IMR-90 (cell line): ENCODE measurements at regions not wholly inside any gene's neighbourhood (a gene's known extent, or its start where the extent isn't known, plus 50 kb on each side); places are given as distances from the start of the nearest gene placed in this dataset.

Experiments
- ATAC-seq: fragments of 200-7000 bp; cut with Tn5 transposase; 2 replicates; pipeline ENCODE4 v1.9.1; 2020; ENCODE audit warnings: low read depth, mild to moderate bottlenecking, moderate library complexity
- BruUV-seq: library from RNA; stranded (reverse); fragments of 400-500 nt; replicated peaks from 2 replicates; lab custom pipeline; 2021; lab: Mats Ljungman, UMichigan
- CTCF ChIA-PET: fragments of 300-600 bp; formaldehyde crosslinking; extraction: SDS; loops from one replicate; lab custom pipeline; 2021; ENCODE audit warnings: antibody characterized with exemption; lab: Yijun Ruan, JAX
- POLR2A ChIA-PET: fragments of 300-600 bp; sonication (Branson Sonifier 250); formaldehyde crosslinking; loops from one replicate; lab custom pipeline; 2022; ENCODE audit warnings: antibody characterized with exemption; ENCODE audit not compliant: unreplicated experiment; lab: Charles Lee
- DNase-seq: peaks from one replicate; pipeline ENCODE4 v3.0.0; 2013
- H2AFZ ChIP-seq: replicated peaks from 2 replicates; pipeline ENCODE3; 2013; ENCODE audit warnings: low read length, mild to moderate bottlenecking; ENCODE audit not compliant: poor library complexity
- H2AK5ac ChIP-seq: 2 replicates; pipeline ENCODE4 v1.6.1; 2013; ENCODE audit warnings: low read depth, low read length, inconsistent platforms
- H2AK9ac ChIP-seq: replicated peaks from 2 replicates; pipeline ENCODE3; 2013; ENCODE audit warnings: mild to moderate bottlenecking, low read depth, low read length, moderate library complexity; ENCODE audit not compliant: poor library complexity
- H2BK120ac ChIP-seq: 2 replicates; pipeline ENCODE4 v1.6.1; 2013; ENCODE audit warnings: low read depth, low read length, inconsistent platforms
- H2BK15ac ChIP-seq: 3 replicates; pipeline ENCODE4 v1.6.1; 2013; ENCODE audit warnings: low read depth, low read length, inconsistent platforms
- H2BK20ac ChIP-seq: 2 replicates; pipeline ENCODE4 v1.6.1; 2013; ENCODE audit warnings: low read depth, mild to moderate bottlenecking, inconsistent platforms, low read length, moderate library complexity
- H2BK5ac ChIP-seq: 2 replicates; pipeline ENCODE4 v1.6.1; 2013; ENCODE audit warnings: mild to moderate bottlenecking, low read depth, low read length, inconsistent platforms; ENCODE audit not compliant: poor library complexity, severe bottlenecking
- H3K14ac ChIP-seq: replicated peaks from 2 replicates; pipeline ENCODE4 v1.6.1; 2013; ENCODE audit warnings: low read depth, low read length, inconsistent platforms
- H3K18ac ChIP-seq: 2 replicates; pipeline ENCODE4 v1.6.1; 2013; ENCODE audit warnings: low read depth, low read length, control low read depth
- H3K23ac ChIP-seq: 2 replicates; pipeline ENCODE4 v1.6.1; 2013; ENCODE audit warnings: low read depth, low read length, inconsistent platforms
- H3K27ac ChIP-seq: 2 replicates; pipeline ENCODE4 v1.5.1; 2013; ENCODE audit warnings: mild to moderate bottlenecking, control low read depth, low read length; ENCODE audit not compliant: insufficient read depth
- H3K27me3 ChIP-seq: 2 replicates; pipeline ENCODE4 v1.6.1; 2013; ENCODE audit warnings: low read length; ENCODE audit not compliant: control insufficient read depth, insufficient read depth
- H3K36me3 ChIP-seq: 2 replicates; pipeline ENCODE4 v1.6.1; 2013; ENCODE audit warnings: low read length, mixed read lengths; ENCODE audit not compliant: control insufficient read depth, insufficient read depth
- H3K4ac ChIP-seq: 2 replicates; pipeline ENCODE4 v1.6.1; 2013; ENCODE audit warnings: low read depth, low read length, inconsistent platforms
- H3K4me1 ChIP-seq: 2 replicates; pipeline ENCODE4 v1.6.1; 2013; ENCODE audit warnings: low read length, mixed read lengths; ENCODE audit not compliant: control insufficient read depth, insufficient read depth
- H3K4me2 ChIP-seq: 2 replicates; pipeline ENCODE4 v1.6.1; 2013; ENCODE audit warnings: low read depth, mild to moderate bottlenecking, control low read depth, low read length, moderate library complexity
- H3K4me3 ChIP-seq: 2 replicates; pipeline ENCODE4 v1.5.1; 2013; ENCODE audit warnings: low read depth, mild to moderate bottlenecking, control low read depth, low read length, moderate library complexity; ENCODE audit not compliant: insufficient read depth
- H3K56ac ChIP-seq: 2 replicates; pipeline ENCODE4 v1.6.1; 2013; ENCODE audit warnings: low read length, inconsistent platforms; ENCODE audit not compliant: insufficient read depth; ENCODE audit errors: extremely low read depth
- H3K79me1 ChIP-seq, 2 experiments: 2 replicates each; pipeline ENCODE4 v1.6.1; 2013; ENCODE audit warnings: low read length in 2 of 2, inconsistent platforms in 1 of 2, low read depth in 1 of 2
- H3K9ac ChIP-seq: 2 replicates; pipeline ENCODE4 v1.6.1; 2013; ENCODE audit warnings: low read depth, low read length, control low read depth
- H3K9me1 ChIP-seq: 2 replicates; pipeline ENCODE4 v1.6.1; 2013; ENCODE audit warnings: low read length, inconsistent platforms; ENCODE audit not compliant: insufficient read depth
- H3K9me3 ChIP-seq: 2 replicates; pipeline ENCODE4 v1.6.1; 2013; ENCODE audit warnings: low read length; ENCODE audit not compliant: control insufficient read depth, insufficient read depth
- H4K20me1 ChIP-seq: 2 replicates; pipeline ENCODE4 v1.6.1; 2013; ENCODE audit warnings: low read length, inconsistent platforms; ENCODE audit not compliant: insufficient read depth
- H4K5ac ChIP-seq: 2 replicates; pipeline ENCODE4 v1.6.1; 2013; ENCODE audit warnings: mild to moderate bottlenecking, low read depth, low read length, control low read depth
- H4K8ac ChIP-seq, 2 experiments: 2 replicates each; pipeline ENCODE4 v1.6.1; 2013; ENCODE audit warnings: low read depth in 2 of 2, low read length in 2 of 2, control low read depth in 1 of 2, inconsistent platforms in 1 of 2
- H4K91ac ChIP-seq: 2 replicates; pipeline ENCODE4 v1.6.1; 2013; ENCODE audit warnings: low read depth, low read length, inconsistent platforms; ENCODE audit not compliant: insufficient read depth
- BHLHE40 ChIP-seq: fragments of 150-350 bp; IDR thresholded peaks from 2 replicates; pipeline ENCODE4 v1.6.1; 2016; ENCODE audit warnings: mild to moderate bottlenecking, low read depth, low read length
- CTCF ChIP-seq: conservative IDR thresholded peaks from 2 replicates; pipeline ENCODE4 v1.5.1; 2012; ENCODE audit warnings: mild to moderate bottlenecking, low read depth, low read length, improper control_type of control experiment
- ELK1 ChIP-seq: fragments of 150-350 bp; IDR thresholded peaks from 2 replicates; pipeline ENCODE4 v1.6.1; 2016; ENCODE audit warnings: low read depth, mild to moderate bottlenecking, low read length, moderate library complexity, borderline replicate concordance
- MAFK ChIP-seq: IDR thresholded peaks from 2 replicates; pipeline ENCODE4 v1.6.1; 2012; ENCODE audit warnings: low read depth, low read length, improper control_type of control experiment
- WGBS, 2 experiments: methylation state at CpG; one replicate each; pipeline versions ENCODE4 v1.1.5 to v1.1.7; 2013; ENCODE audit warnings: missing lambda C conversion rate in 2 of 2; ENCODE audit not compliant: insufficient read length in 1 of 2; ENCODE audit errors: extremely low coverage in 2 of 2; 5-methylcytosine and 5-hydroxymethylcytosine counted together
- dilution Hi-C: fragments of 300-500 bp; cut with HindIII; formaldehyde crosslinking; loops from one replicate; pipeline ENCODE4 v1.14.3; 2018; ENCODE audit warnings: low sequenced_read_pairs; ENCODE audit not compliant: unreplicated experiment
- in situ Hi-C: fragments of 300-500 bp; cut with MboI; formaldehyde crosslinking; loops from 3 replicates; pipeline ENCODE4 v1.14.3; 2019; ENCODE audit warnings: low sequenced_read_pairs, inconsistent platforms, mixed read lengths
- intact Hi-C: fragments of 100-400 bp; cut with micrococcal nuclease; formaldehyde crosslinking; loops from 2 replicates; pipeline ENCODE4 v1.10.0; 2022

GRCh38 chr3:28124882-28125281, 116.5 kb upstream of the CMC1 start:
- ChIA-PET POLR2A (no interaction called here), CTCF (no interaction called here)
- no peak overlapping the region for H3K27ac ChIP-seq
- in situ Hi-C loops = no loop called here
- no peak overlapping the region for H3K4me2 ChIP-seq
- no peaks in the 10 kb centered on the region for H4K20me1 ChIP-seq
- ATAC-seq (no peak), DNase-seq (no peak)
- H2AK5ac ChIP-seq = no peak overlapping the region
- H2BK15ac ChIP-seq = no peak overlapping the region
- no peaks in the 10 kb centered on the region for H3K9me1 ChIP-seq
- no peak overlapping the region for H2BK5ac ChIP-seq
- no peak overlapping the region for H3K56ac ChIP-seq
- no peak overlapping the region for H3K9ac ChIP-seq
- H3K4me1 ChIP-seq = no peaks in the 10 kb centered on the region
- no peak overlapping the region for H3K18ac ChIP-seq
- no peak overlapping the region for H3K23ac ChIP-seq
- H2AFZ ChIP-seq = no peak overlapping the region
- H2BK120ac ChIP-seq = no peak overlapping the region
- no peak for TF ChIP-seq BHLHE40
- TF ChIP-seq MAFK = no peak
- TF ChIP-seq ELK1 = no peak
- no peak for TF ChIP-seq CTCF
- no CpG with 5 or more reads among the region's 3 CpGs for WGBS, 2 experiments
- no peaks in the 10 kb centered on the region for H3K36me3 ChIP-seq
- H2AK9ac ChIP-seq = no peak overlapping the region
- BruUV-seq = no TSS peak
- H3K27me3 ChIP-seq = no peaks in the 10 kb centered on the region
- H4K5ac ChIP-seq = no peak overlapping the region
- no peak overlapping the region for H4K8ac ChIP-seq
- H3K79me1 ChIP-seq = no peaks in the 10 kb centered on the region
- dilution Hi-C loops = no loop called here
- H3K4ac ChIP-seq = no peak overlapping the region
- no peak overlapping the region for H4K91ac ChIP-seq
- H2BK20ac ChIP-seq = no peak overlapping the region
- H3K4me3 ChIP-seq = no peak overlapping the region
- no peak overlapping the region for H3K14ac ChIP-seq
- H3K9me3 ChIP-seq = no peaks in the 10 kb centered on the region
- intact Hi-C loops = no loop called here
